Sigmoid colon (tissue), 4 donors: ENCODE measurements at regions not wholly inside any gene's neighbourhood (a gene's known extent, or its start where the extent isn't known, plus 50 kb on each side); places are given as distances from the start of the nearest gene placed in this dataset.

Source experiments
- CTCF ChIP-seq, 4 experiments: fragments of 450-650 bp in 3 of 4; fragments of 200-600 bp in 1 of 4; IDR thresholded peaks; one replicate each; pipeline ENCODE4 v1.5.1; 2016 to 2019; ENCODE audit warnings: antibody characterized with exemption in 4 of 4, mild to moderate bottlenecking in 3 of 4, moderate library complexity in 2 of 4
- EP300 ChIP-seq, 4 donors: sonication (generic); formaldehyde crosslinking; IDR thresholded peaks; one replicate each; pipeline ENCODE4 v1.6.1; 2017; ENCODE audit warnings: antibody characterized with exemption in 4 of 4
- POLR2A ChIP-seq, 2 donors: fragments of 450-650 bp; IDR thresholded peaks; one replicate each; pipeline ENCODE4 v1.6.1; 2016; ENCODE audit warnings: antibody characterized with exemption in 2 of 2, mild to moderate bottlenecking in 2 of 2, moderate library complexity in 2 of 2
- POLR2AphosphoS5 ChIP-seq, 4 donors: sonication (generic); formaldehyde crosslinking; IDR thresholded peaks; one replicate each; pipeline ENCODE4 v1.6.1; 2017; ENCODE audit warnings: antibody characterized with exemption in 4 of 4

GRCh38 chr3:107892955-107893624 lies 197.7 kb downstream of the CD47 start:
- no peak for TF ChIP-seq CTCF (IDR thresholded peaks at IDR 0.05)
- no peak for TF ChIP-seq POLR2A (IDR thresholded peaks at IDR 0.05)
- no peak for TF ChIP-seq EP300 (IDR thresholded peaks at IDR 0.05)
- no peak for TF ChIP-seq POLR2AphosphoS5 (IDR thresholded peaks at IDR 0.05)
